Ishikawa (cell line): ENCODE measurements at regions not wholly inside any gene's neighbourhood (a gene's known extent, or its start where the extent isn't known, plus 50 kb on each side); places are given as distances from the start of the nearest gene placed in this dataset.

Source experiments
- CEBPB ChIP-seq: IDR thresholded peaks from 2 replicates; pipeline ENCODE4 v1.6.1; 2012
- CREB1 ChIP-seq: IDR thresholded peaks from 2 replicates; pipeline ENCODE4 v1.6.1; 2012; ENCODE audit warnings: low read depth
- EP300 ChIP-seq: IDR thresholded peaks from 2 replicates; pipeline ENCODE4 v1.6.1; 2012; ENCODE audit warnings: borderline replicate concordance
- MAX ChIP-seq: IDR thresholded peaks from 2 replicates; pipeline ENCODE4 v1.6.1; 2012
- NFIC ChIP-seq: IDR thresholded peaks from 2 replicates; pipeline ENCODE4 v1.6.1; 2012
- REST ChIP-seq: IDR thresholded peaks from 2 replicates; pipeline ENCODE4 v1.6.1; 2012; ENCODE audit warnings: low read depth, mild to moderate bottlenecking
- TAF1 ChIP-seq: IDR thresholded peaks from 2 replicates; pipeline ENCODE4 v1.6.1; 2012; ENCODE audit warnings: low read depth, mild to moderate bottlenecking
- USF1 ChIP-seq: IDR thresholded peaks from 2 replicates; pipeline ENCODE4 v1.6.1; 2012
- YY1 ChIP-seq: IDR thresholded peaks from 2 replicates; pipeline ENCODE4 v1.6.1; 2012; ENCODE audit warnings: low read depth

GRCh38 chr2:148593421-148593820 lies 51.1 kb upstream of the EPC2 start:
- TF ChIP-seq EP300 (no peak), NFIC (no peak), CEBPB (no peak), USF1 (no peak), CREB1 (no peak), YY1 (no peak), MAX (no peak), REST (no peak), TAF1 (no peak)
